ENCODE measurements at regions not wholly inside any gene's neighbourhood (a gene's known extent, or its start where the extent isn't known, plus 50 kb on each side); places are given as distances from the start of the nearest gene placed in this dataset.

DNA sequence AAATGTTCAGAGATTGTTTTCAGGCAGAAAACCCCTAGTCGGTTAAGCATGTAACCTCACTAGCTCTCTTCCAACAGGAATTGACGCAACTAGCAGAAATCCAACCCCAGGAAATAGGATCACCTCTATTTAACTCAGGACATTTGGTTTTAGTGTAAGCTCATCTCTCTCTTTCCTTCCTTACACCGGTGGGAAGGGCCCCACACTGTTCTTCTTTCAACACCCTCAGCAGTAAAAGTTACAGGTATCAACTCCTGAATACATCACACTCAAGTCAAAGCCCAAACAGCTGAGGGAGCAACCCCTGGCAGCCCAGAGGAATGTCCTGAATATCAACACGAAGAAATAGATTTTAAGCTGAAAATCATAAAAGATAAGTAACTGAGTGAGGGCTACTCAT is 191.2 kb upstream of the KIF2B start:
- H3K4me3 Mint-ChIP-seq = no peak overlapping the region
- Histone ChIP-seq H3K4me1 (ENCODE audit: insufficient read depth) (peaks cover 42% of the 10 kb centered on the region), H3K27ac (ENCODE audit: low read depth) (peak overlapping the region; percentile 36; the same call in 1 of the 2 replicates), H3F3A (replicated peaks; ENCODE audit: low read depth) (no peaks in the 10 kb centered on the region), H3K36me3 (ENCODE audit: insufficient read depth) (no peaks in the 10 kb centered on the region), H3K9me2 (ENCODE audit: insufficient read depth) (no peaks in the 10 kb centered on the region), H2AFZ (peak overlapping the region; percentile 57; the same call in 1 of the 2 replicates), H4K20me1 (replicated peaks; ENCODE audit: insufficient read depth) (no peaks in the 10 kb centered on the region), H3K27me3 (ENCODE audit: insufficient read depth) (no peaks in the 10 kb centered on the region), H3K4me3 (no peak overlapping the region), H3K4me2 (no peak overlapping the region), H3K79me2 (replicated peaks; ENCODE audit: insufficient read depth) (no peaks in the 10 kb centered on the region)
- no peak overlapping the region; the same call in 1 of the 2 replicates for H3K27ac Mint-ChIP-seq
- no peaks in the 10 kb centered on the region for H3K9me3 Mint-ChIP-seq
- DNase-seq (ENCODE audit: low spot score) = no peak
- H3K4me1 Mint-ChIP-seq = peaks cover 44% of the 10 kb centered on the region
- no peak for TF ChIP-seq EZH2phosphoT487 (IDR thresholded peaks at IDR 0.05; ENCODE audit: unreplicated experiment)
- TF ChIP-seq, protein P1, sequence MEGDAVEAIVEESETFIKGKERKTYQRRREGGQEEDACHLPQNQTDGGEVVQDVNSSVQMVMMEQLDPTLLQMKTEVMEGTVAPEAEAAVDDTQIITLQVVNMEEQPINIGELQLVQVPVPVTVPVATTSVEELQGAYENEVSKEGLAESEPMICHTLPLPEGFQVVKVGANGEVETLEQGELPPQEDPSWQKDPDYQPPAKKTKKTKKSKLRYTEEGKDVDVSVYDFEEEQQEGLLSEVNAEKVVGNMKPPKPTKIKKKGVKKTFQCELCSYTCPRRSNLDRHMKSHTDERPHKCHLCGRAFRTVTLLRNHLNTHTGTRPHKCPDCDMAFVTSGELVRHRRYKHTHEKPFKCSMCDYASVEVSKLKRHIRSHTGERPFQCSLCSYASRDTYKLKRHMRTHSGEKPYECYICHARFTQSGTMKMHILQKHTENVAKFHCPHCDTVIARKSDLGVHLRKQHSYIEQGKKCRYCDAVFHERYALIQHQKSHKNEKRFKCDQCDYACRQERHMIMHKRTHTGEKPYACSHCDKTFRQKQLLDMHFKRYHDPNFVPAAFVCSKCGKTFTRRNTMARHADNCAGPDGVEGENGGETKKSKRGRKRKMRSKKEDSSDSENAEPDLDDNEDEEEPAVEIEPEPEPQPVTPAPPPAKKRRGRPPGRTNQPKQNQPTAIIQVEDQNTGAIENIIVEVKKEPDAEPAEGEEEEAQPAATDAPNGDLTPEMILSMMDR (conservative IDR thresholded peaks at IDR 0.05; ENCODE audit: low read depth in 2 of 2) = no peak
- TF ChIP-seq, protein P2, sequence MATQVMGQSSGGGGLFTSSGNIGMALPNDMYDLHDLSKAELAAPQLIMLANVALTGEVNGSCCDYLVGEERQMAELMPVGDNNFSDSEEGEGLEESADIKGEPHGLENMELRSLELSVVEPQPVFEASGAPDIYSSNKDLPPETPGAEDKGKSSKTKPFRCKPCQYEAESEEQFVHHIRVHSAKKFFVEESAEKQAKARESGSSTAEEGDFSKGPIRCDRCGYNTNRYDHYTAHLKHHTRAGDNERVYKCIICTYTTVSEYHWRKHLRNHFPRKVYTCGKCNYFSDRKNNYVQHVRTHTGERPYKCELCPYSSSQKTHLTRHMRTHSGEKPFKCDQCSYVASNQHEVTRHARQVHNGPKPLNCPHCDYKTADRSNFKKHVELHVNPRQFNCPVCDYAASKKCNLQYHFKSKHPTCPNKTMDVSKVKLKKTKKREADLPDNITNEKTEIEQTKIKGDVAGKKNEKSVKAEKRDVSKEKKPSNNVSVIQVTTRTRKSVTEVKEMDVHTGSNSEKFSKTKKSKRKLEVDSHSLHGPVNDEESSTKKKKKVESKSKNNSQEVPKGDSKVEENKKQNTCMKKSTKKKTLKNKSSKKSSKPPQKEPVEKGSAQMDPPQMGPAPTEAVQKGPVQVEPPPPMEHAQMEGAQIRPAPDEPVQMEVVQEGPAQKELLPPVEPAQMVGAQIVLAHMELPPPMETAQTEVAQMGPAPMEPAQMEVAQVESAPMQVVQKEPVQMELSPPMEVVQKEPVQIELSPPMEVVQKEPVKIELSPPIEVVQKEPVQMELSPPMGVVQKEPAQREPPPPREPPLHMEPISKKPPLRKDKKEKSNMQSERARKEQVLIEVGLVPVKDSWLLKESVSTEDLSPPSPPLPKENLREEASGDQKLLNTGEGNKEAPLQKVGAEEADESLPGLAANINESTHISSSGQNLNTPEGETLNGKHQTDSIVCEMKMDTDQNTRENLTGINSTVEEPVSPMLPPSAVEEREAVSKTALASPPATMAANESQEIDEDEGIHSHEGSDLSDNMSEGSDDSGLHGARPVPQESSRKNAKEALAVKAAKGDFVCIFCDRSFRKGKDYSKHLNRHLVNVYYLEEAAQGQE (IDR thresholded peaks at IDR 0.05; ENCODE audit: unreplicated experiment) = no peak
- peaks cover 10% of the 10 kb centered on the region; the same call in 2 of the 3 replicates for H3K36me3 Mint-ChIP-seq (ENCODE audit: low read depth)
- ATAC-seq = peak; percentile 48; the same call in 2 of the 3 replicates
- no peaks in the 10 kb centered on the region for H3K27me3 Mint-ChIP-seq (ENCODE audit: insufficient read depth, low read depth, poor library complexity)

DNA sequence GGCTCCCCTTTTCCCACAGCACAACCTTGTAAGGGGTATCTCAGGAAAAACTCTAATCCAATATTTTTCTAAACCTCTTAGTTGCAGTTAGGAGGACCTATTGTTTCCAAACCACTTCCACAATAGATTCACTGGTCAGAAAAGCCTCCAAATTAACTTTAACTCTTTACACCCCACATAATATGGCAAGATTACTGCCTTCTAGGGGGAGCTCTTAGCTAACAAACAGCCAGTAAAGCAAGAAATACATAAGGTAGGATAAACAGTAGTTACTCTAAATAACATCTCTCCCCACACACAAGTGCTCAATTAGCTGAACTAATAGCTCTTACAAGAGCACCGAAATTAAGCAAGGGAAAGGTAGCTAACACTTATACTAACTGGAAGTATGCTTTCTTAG is 192.1 kb upstream of the KIF2B start:
- Mint-ChIP-seq H3K9me3 (no peaks in the 10 kb centered on the region), H3K27me3 (ENCODE audit: insufficient read depth, low read depth, poor library complexity) (no peaks in the 10 kb centered on the region), H3K36me3 (ENCODE audit: low read depth) (peaks cover 10% of the 10 kb centered on the region; the same call in 2 of the 3 replicates), H3K27ac (no peak overlapping the region), H3K4me1 (peaks cover 44% of the 10 kb centered on the region), H3K4me3 (no peak overlapping the region)
- no peaks in the 10 kb centered on the region for H3K27me3 ChIP-seq (ENCODE audit: insufficient read depth)
- no peaks in the 10 kb centered on the region for H3K36me3 ChIP-seq (ENCODE audit: insufficient read depth)
- DNase-seq (ENCODE audit: low spot score) = peak; percentile 38
- peak overlapping the region; percentile 45; the same call in 1 of the 2 replicates for H2AFZ ChIP-seq
- 0 out of 2 replicates have a peak overlapping the region, but pooled peaks have one; percentile 8 for H3K27ac ChIP-seq (ENCODE audit: low read depth)
- H4K20me1 ChIP-seq (replicated peaks; ENCODE audit: insufficient read depth) = no peaks in the 10 kb centered on the region
- no peak overlapping the region for H3K4me3 ChIP-seq
- TF ChIP-seq, protein P1 (conservative IDR thresholded peaks at IDR 0.05; ENCODE audit: low read depth in 2 of 2) = peak; percentile 47 to 48
- no peak for TF ChIP-seq NANOG (IDR thresholded peaks at IDR 0.05; ENCODE audit: borderline replicate concordance)
- H3K4me1 ChIP-seq (ENCODE audit: insufficient read depth) = peaks cover 48% of the 10 kb centered on the region
- peak; percentile 54 for ATAC-seq
- no peaks in the 10 kb centered on the region for H3K9me2 ChIP-seq (ENCODE audit: insufficient read depth)
- H3F3A ChIP-seq (replicated peaks; ENCODE audit: low read depth) = no peaks in the 10 kb centered on the region
- H3K79me2 ChIP-seq (replicated peaks; ENCODE audit: insufficient read depth) = no peaks in the 10 kb centered on the region
- H3K4me2 ChIP-seq = no peak overlapping the region

Data from GM23338 (cell line).